ENCODE measurements at regions not wholly inside any gene's neighbourhood (a gene's known extent, or its start where the extent isn't known, plus 50 kb on each side); places are given as distances from the start of the nearest gene placed in this dataset.

DNA sequence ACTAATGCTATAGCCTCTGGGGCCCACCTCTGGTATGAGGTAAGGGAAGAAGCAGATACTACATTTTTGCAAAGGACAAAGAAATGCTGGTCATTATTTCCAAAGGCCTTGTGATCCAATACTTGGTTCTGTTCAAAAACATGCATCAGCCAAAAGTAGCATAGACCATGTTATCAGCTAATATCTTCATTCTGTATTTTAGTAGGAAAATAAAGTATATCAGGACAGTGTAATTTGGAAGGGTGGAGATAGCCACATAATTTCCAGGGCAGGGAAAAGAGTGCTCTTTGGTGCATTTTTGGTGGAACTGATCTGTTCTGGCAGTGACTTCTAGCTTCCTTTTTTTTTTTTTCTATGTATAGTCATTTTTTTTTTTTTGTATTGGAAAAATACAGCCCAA lies 258.0 kb upstream of the SOX4 start:
- TF ChIP-seq, protein P1, sequence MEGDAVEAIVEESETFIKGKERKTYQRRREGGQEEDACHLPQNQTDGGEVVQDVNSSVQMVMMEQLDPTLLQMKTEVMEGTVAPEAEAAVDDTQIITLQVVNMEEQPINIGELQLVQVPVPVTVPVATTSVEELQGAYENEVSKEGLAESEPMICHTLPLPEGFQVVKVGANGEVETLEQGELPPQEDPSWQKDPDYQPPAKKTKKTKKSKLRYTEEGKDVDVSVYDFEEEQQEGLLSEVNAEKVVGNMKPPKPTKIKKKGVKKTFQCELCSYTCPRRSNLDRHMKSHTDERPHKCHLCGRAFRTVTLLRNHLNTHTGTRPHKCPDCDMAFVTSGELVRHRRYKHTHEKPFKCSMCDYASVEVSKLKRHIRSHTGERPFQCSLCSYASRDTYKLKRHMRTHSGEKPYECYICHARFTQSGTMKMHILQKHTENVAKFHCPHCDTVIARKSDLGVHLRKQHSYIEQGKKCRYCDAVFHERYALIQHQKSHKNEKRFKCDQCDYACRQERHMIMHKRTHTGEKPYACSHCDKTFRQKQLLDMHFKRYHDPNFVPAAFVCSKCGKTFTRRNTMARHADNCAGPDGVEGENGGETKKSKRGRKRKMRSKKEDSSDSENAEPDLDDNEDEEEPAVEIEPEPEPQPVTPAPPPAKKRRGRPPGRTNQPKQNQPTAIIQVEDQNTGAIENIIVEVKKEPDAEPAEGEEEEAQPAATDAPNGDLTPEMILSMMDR (IDR thresholded peaks at IDR 0.05) = no peak
- TF ChIP-seq POLR2A (IDR thresholded peaks at IDR 0.05) (no peak), POLR2AphosphoS5 (IDR thresholded peaks at IDR 0.05) (no peak), EP300 (IDR thresholded peaks at IDR 0.05) (no peak)
